T-helper 2 cell (primary cell): ENCODE measurements at regions not wholly inside any gene's neighbourhood (a gene's known extent, or its start where the extent isn't known, plus 50 kb on each side); places are given as distances from the start of the nearest gene placed in this dataset.

Source experiments
- DNase-seq, 5 experiments: peaks; one replicate each; pipeline versions ENCODE4 v3.0.0 to v3.0.0-alpha.2; 2012 to 2022

DNA sequence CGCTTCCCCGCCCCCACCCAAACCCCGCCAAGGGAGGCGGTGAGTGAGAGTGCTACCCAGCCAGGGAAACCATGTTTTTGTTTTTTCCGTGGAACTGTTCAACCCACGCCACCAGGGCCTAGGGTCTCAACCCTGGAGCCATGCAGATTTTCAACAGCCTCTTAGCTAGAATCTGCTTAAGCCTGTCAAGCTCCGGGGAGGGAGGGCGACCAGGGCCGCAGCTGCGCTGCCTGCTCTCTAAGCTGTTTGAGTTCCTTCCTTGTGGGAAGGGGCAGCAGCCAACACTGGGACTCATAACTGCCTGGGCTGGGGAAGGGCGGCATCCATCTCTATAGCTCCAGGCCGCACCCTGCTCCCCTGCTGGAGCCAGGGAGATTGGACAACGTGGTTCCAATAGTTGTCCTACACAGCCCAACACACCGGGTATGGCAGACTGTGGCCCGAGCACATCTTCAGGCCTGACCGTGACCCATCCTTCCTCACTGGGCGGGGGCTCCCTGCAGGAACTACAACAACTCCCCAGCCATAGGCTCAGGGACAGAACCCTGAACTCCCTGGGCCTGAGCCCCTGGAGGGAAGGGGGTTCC, 1065.7 kb upstream of the MANEA start:
- DNase-seq: no peak

- DNase-seq: no peak
Observed at GRCh38 chr6:94510877-94511276, 1066.5 kb upstream of the MANEA start.

- no peak for DNase-seq
Observed at GRCh38 chr6:94501516-94501915, 1075.8 kb upstream of the MANEA start.

DNA sequence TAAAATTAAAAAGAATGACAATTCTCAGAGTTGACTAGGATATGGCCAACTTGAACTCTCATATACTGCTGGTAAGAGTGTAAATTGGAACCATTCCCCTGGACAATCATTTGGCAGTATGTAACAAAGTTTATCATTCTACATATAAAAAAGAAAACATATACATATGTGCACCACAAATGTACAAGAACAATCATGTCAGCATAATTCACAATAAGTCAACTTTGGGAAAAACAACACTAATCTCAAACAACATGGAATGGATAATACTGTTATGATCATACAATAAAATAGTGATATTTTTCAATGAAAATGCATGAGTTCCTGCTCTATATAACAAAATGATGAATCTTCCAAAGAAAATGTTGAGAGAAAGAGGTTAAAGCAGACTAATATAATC, 1078.7 kb upstream of the EPHA7 start:
- no peak for DNase-seq

GRCh38 chr6:94494500-94494899, 1075.1 kb upstream of the EPHA7 start:
- DNase-seq: no peak

DNA sequence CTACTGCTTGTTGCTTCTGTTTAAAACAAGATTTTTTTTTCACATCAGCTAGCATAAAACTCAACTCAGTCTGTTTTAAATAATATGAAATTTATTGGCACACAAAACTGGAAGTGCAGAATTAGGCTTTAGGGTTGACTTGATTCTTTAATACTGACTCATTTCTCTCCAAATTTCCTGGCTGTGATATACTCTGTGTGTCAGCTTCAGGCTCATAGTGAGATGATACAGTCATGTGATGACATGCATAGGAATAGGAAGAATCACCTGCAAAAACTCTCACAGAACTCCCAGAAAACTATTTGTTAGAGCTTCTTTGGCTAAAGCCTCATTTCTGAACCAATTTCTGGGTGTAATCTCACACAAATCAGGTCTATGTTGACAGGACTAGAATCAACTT, 1068.0 kb upstream of the EPHA7 start:
- DNase-seq: no peak

DNA sequence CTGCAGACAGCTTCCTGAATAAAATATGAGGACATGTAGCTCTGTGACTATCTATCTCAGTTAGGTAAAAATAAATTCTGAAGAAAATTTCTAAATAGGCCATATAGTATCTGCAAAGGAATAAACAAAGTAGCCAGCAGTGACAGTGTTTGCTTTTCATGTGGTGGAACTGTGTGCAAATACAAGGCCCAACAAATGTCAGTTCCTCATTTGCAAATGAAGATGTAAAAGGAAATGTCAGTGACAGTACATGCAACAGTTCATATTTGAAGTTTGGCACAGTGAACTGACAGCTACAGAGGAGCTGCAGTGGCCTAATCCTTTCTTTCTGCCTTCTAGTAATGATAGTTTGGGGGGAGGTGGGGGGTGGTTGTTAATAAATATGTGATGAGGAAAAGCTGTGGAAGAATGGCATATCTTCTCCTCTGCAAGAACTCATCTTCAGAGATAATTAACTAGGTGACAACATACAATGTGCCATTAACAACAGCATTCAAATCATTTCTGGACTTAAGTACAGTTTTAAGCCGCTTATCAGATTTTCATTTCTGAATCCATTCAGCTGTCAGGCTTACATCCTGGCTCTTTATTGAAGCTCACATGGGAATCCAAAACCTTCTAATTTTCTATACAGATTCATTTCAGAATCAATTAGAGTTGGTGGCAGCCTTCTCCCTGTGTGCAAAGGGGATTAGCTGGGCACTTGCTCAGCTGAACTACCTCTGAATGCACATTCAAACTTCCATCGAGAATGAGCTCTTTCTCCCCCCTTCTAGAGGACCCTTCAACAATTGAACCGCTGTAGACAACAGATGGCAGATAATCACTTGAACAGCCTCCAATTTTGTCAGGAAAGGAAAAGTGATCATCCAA, 1059.0 kb upstream of the EPHA7 start:
- DNase-seq: no peak

GRCh38 chr6:94468830-94469229, 1049.5 kb upstream of the EPHA7 start:
- no peak for DNase-seq

GRCh38 chr6:94464018-94464510, 1044.7 kb upstream of the EPHA7 start:
- no peak for DNase-seq

GRCh38 chr6:94463306-94463705, 1043.9 kb upstream of the EPHA7 start:
- no peak for DNase-seq

DNA sequence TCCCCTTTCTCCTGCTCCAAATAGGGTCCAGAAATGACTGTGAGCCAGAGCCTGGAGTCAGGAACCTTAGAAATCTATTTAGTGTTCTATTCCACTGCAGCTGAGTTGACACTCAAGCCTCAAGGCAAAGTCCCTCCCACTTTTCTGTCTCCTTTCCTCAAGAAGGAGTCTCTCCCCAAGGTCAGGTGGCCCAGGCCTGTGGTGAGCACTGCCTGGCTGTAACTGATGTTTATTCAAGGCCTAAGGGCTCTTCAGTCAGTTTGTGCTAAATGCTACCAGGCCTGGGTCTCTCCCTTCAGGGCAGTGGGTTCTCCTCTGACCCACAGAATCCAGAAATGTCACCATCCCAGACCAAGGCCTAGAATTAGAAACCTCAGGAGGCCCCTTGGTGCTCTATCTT, 1042.9 kb upstream of the EPHA7 start:
- DNase-seq: no peak

DNA sequence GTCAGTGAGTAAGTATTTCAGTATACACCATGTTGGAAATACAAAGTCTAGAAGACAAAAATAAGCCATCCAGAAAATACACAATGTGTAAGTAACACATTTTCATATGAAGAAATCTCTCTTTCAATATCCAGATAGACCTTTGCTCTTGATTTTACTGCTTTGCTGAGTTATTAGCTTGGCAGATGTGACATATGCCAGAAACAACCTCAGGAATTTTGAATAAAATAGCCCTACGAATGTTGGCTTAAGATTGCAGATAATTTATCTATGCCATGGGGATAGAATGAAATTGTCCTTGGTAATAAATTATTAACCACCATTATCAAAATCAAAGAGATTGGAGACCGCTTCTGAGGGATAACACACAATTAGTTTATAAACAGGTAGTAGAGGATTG, 1036.9 kb upstream of the EPHA7 start:
- DNase-seq: no peak

GRCh38 chr6:94454231-94454630, 1034.9 kb upstream of the EPHA7 start:
- no peak for DNase-seq

DNA sequence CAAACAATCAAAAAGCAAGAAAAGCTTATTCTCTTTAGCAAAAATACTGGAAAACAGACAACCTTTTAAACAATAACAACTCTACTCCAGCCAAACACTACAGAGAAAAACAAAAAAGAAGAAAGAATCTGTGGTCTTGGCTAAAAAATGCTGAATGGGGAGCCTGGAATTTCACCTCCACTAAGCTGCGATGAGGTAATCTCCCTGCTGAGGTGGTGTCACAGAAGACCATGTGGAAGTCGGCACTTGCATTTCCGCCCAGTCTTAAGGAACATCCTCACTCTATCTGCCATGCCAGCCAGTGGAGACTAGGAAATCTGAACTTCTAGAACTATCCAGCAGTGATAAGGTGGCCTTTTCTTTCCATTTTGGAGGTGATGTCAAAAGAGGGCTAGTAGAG, 1026.8 kb upstream of the EPHA7 start:
- DNase-seq: no peak

DNA sequence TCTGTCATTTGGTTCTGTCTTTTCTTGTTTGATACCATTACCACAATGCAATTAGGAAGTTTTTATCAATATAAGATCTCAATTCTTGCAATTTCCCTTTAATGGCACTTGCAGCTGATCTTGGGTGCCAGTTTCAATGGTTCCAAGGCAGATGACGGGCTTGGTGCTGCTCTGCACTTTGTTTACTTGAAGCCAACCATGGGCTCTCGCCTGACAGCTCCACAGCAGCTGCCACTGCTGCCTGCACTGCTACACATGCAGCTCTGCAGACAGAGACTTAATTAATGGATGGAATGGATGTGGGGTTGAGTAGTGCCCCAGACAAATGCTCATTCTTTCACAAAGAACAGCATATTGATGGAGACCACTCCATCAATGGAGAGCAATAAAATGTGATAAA, 1024.3 kb upstream of the EPHA7 start:
- no peak for DNase-seq

- no peak for DNase-seq
Observed at GRCh38 chr6:94424692-94425091, 1005.3 kb upstream of the EPHA7 start.

- no peak for DNase-seq
Observed at GRCh38 chr6:94417363-94417762, 998.0 kb upstream of the EPHA7 start.

- DNase-seq: no peak
Observed at GRCh38 chr6:94414041-94414440, 994.7 kb upstream of the EPHA7 start.

GRCh38 chr6:94401311-94401710, 982.0 kb upstream of the EPHA7 start:
- DNase-seq: no peak

- no peak for DNase-seq
Observed at GRCh38 chr6:94394822-94395221, 975.5 kb upstream of the EPHA7 start.

DNA sequence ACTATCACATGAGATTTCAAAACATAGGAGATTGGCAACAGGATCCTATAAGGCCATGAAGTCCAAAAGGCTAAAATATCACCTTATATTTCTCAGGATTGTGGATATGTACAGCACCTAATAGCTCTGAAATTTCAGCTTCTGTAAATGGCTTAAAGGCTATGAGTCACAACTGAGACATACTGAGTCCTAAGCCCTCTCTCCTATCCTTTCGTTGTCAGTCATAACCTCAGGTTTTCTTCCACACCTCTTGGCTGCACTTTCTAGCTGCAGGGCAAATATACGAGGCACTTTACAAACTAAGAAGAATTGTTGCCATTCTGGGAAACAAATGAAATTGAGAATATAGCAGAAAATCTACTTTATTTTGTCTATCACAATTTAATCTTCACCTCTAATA, 969.9 kb upstream of the EPHA7 start:
- no peak for DNase-seq

GRCh38 chr6:94377835-94378234, 958.5 kb upstream of the EPHA7 start:
- no peak for DNase-seq

- no peak for DNase-seq
Observed at GRCh38 chr6:94376876-94377275, 957.5 kb upstream of the EPHA7 start.

GRCh38 chr6:94372229-94372628, 952.9 kb upstream of the EPHA7 start:
- no peak for DNase-seq
